ENCODE measurements at regions not wholly inside any gene's neighbourhood (a gene's known extent, or its start where the extent isn't known, plus 50 kb on each side); places are given as distances from the start of the nearest gene placed in this dataset.

DNA sequence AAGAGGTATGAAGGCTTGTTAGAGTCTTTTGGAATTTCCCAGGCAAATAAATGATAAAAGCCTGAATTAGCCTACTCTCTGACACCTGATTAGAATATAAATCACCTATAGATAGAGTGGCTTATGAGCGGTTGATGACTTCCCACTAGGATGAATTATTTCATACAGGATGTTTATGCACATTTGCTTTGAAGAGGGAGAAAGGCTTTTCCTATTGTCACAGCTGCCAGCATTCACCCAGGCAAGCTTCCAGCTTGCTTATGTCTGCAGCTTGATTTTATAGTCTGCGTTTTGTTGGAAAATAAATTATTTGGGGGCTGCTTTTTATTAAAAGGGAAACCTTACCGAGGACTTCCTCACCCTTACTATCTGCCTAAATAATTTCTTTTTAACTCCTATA lies 51.3 kb upstream of the EIF2S2 start:
- no peak for DNase-seq
- in situ Hi-C loops (cut with HindIII; ENCODE audit: low pct_ligation_motif_present, low pct_unique_long_range_greater_than_20kb, low sequenced_read_pairs) = no loop called here

DNA sequence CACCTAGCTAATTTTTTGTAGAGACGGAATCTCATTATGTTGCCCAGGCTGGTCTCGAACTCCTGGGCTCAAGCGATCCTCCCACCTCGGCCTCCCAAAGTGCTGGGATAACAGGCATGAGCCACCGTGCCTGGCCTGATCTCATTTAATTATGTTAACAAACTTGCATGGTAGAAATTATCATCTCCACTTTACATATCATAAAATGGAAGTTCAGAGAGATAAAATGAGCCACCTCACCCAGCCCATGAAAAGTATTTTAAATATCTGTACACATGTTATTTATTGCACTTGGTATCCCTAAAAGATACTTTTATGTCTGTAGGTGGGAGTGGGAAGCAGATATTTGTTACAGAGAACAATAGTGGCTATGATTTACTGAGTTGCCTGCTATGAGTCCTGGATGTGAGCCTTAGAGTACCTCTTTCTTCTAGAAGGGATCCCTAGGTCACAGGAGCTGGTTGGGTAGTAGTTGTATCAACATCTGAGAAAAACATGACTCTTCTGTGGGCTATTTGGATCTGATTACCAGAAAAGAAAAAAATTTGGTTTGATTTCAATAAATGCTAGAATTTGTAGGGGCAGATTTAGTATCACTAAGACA lies 52.4 kb upstream of the EIF2S2 start:
- no peak for DNase-seq
- in situ Hi-C loops (cut with HindIII; ENCODE audit: low pct_ligation_motif_present, low pct_unique_long_range_greater_than_20kb, low sequenced_read_pairs) = no loop called here

GRCh38 chr20:34165018-34165619 lies 53.1 kb upstream of the EIF2S2 start:
- in situ Hi-C loops (cut with HindIII; ENCODE audit: low pct_ligation_motif_present, low pct_unique_long_range_greater_than_20kb, low sequenced_read_pairs) = no loop called here
- no peak for DNase-seq

DNA sequence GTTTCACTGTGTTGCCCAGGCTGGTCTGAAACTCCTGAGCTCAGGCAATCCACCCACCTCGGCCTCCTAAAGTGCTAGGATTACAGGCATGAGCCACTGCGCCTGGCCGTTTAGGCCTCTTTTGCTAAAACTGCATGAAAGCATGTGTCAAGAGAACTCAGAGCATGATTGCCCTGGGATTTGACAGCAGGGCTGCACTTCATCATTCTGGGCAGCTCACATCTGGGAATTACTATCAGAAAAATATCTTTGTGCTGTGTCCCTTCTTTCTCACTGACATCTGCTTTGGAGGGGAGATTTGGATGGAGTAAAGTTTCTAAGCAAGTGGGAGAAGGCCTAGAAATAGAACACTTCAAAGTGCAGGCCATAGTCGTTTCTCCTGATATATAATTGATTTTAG lies 59.6 kb upstream of the EIF2S2 start:
- DNase-seq = no peak
- in situ Hi-C loops (cut with HindIII; ENCODE audit: low pct_ligation_motif_present, low pct_unique_long_range_greater_than_20kb, low sequenced_read_pairs) = no loop called here

DNA sequence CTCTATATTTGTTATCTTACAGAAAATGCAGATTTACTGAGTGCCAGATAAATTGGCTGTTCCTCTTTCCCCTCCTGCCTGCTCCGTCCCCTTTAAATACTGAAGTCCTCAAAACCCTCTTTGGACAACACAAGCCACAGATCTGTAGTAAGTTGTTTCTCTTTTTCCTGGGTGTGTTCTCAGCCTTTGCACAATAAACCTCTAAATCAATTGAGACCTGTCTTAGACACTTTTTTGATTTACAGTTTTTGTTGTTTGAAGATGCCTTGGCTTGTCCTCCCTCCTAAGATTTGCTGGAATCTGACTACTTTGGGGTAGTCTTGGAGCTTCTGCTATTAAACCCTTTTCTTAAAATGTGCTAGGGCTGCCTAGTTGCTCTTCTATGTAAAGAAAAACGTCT lies 60.9 kb upstream of the EIF2S2 start:
- in situ Hi-C loops (cut with HindIII; ENCODE audit: low pct_ligation_motif_present, low pct_unique_long_range_greater_than_20kb, low sequenced_read_pairs) = no loop called here
- no peak for DNase-seq

DNA sequence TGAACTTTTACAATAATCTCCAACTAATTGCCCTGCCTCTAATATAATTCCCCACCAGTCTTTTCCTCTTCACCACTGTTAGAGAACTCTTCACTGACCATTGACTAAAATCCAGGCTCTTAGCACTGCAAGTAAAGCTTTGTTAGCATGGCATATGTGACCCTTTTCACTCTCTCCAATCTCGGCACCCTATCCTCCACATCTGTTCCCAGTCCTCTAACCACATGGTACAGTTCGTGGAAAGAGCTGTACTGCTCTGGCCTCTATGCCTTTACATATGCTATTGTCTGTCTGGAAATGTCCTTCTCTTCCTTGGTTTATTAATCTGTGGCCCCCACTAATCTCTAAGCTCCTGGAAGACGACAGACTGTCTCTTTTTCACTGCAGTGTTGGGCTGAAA lies 63.0 kb upstream of the EIF2S2 start:
- in situ Hi-C loops (cut with HindIII; ENCODE audit: low pct_ligation_motif_present, low pct_unique_long_range_greater_than_20kb, low sequenced_read_pairs) = no loop called here
- DNase-seq = no peak

- in situ Hi-C loops (cut with HindIII; ENCODE audit: low pct_ligation_motif_present, low pct_unique_long_range_greater_than_20kb, low sequenced_read_pairs) = no loop called here
- no peak for DNase-seq
These were observed 63.8 kb upstream of the EIF2S2 start for GRCh38 chr20:34175879-34176278.

DNA sequence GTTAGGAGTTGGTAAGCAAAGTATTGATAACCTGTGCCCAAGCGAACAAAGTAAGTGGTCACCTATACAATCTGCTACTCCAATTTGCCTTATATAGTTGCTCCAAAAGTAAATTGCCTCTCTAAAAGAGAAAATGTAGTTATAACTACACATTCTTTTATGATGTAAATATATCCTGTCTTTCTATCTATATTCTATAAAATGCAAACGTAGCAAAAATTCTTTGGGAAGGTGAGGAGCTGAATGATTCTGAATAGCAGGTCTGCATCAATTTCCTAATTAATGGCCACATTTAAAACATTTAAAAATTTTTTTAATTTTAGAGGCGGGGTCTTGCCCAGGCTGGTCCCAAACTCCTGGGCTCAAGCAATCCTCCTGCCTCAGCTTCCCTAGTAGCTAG lies 64.2 kb upstream of the ASIP start:
- no peak for DNase-seq
- in situ Hi-C loops (cut with HindIII; ENCODE audit: low pct_ligation_motif_present, low pct_unique_long_range_greater_than_20kb, low sequenced_read_pairs) = no loop called here

- no peak for DNase-seq
- in situ Hi-C loops (cut with HindIII; ENCODE audit: low pct_ligation_motif_present, low pct_unique_long_range_greater_than_20kb, low sequenced_read_pairs) = no loop called here
These were observed 61.4 kb upstream of the ASIP start for GRCh38 chr20:34179637-34180360.

- in situ Hi-C loops (cut with HindIII; ENCODE audit: low pct_ligation_motif_present, low pct_unique_long_range_greater_than_20kb, low sequenced_read_pairs) = no loop called here
- DNase-seq = peak; percentile 26
These were observed 60.6 kb upstream of the ASIP start for GRCh38 chr20:34180460-34181120.

- no peak for DNase-seq
- in situ Hi-C loops (cut with HindIII; ENCODE audit: low pct_ligation_motif_present, low pct_unique_long_range_greater_than_20kb, low sequenced_read_pairs) = no loop called here
These were observed 59.7 kb upstream of the ASIP start for GRCh38 chr20:34181484-34181883.

GRCh38 chr20:34185766-34186620 lies 55.2 kb upstream of the ASIP start:
- DNase-seq = no peak
- in situ Hi-C loops (cut with HindIII; ENCODE audit: low pct_ligation_motif_present, low pct_unique_long_range_greater_than_20kb, low sequenced_read_pairs) = no loop called here

GRCh38 chr20:34189572-34190163 lies 51.6 kb upstream of the ASIP start:
- no peak for DNase-seq
- in situ Hi-C loops (cut with HindIII; ENCODE audit: low pct_ligation_motif_present, low pct_unique_long_range_greater_than_20kb, low sequenced_read_pairs) = no loop called here

DNA sequence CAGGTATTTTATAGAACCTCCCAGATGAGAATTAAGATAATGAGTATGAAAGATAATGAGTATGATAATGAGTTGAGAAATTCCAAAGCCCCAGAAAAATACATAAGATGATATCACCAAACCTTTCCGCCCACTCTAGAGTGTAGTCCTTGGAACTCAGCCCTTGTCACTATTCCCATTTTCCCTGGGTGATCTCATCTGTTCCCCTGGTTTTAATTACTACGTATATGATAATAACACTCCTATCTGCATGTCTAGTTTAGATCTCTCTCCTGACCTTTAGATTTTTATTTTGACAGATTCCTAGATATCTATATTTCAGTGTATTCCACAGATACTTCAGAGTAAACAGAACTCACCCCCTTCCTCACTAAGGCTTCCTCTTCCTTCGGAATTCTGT lies 51.0 kb upstream of the ASIP start:
- DNase-seq = no peak
- in situ Hi-C loops (cut with HindIII; ENCODE audit: low pct_ligation_motif_present, low pct_unique_long_range_greater_than_20kb, low sequenced_read_pairs) = no loop called here

- in situ Hi-C loops (cut with HindIII; ENCODE audit: low pct_ligation_motif_present, low pct_unique_long_range_greater_than_20kb, low sequenced_read_pairs) = no loop called here
These were observed 50.5 kb upstream of the ASIP start for GRCh38 chr20:34190679-34191090.

More at GRCh38 chr20:34190679-34191090, 50.5 kb upstream of the ASIP start:
- peak; percentile 63 for DNase-seq

All from ACHN (cell line).